ENCODE measurements at regions not wholly inside any gene's neighbourhood (a gene's known extent, or its start where the extent isn't known, plus 50 kb on each side); places are given as distances from the start of the nearest gene placed in this dataset.

DNA sequence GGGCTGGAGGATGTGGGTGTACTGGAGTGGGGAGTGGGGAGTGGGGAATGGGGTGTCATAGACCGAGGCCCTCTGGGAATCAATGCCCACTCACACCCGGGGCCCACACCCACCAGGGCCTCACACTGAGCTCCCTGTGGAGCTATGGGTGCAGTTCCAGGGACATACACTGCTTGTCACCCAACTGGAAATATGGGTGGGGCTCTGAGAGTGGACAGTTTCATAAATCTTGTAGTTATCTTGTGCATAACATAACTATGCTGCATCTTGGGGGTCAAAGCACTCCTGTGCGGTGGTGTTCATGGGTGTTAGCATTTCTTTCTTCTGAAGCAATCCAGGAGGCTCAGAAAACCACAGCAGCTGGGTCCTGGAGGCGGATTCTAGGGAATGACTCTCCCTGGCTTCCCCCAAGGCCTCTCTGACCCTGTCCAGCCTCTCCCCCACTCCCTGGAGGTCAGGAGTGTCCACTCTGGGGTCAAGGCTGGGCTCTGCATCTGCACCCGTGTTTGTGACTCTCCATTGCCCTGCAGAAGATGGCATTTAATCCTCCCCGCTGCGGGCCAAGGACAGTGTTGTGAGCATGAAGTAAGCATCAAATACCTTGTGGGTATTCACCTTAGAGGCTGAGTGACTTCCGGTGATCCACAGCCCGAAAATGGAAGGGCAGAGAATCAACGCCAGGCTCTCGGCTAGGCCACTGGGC is 172.5 kb downstream of the CTTN start:
- no peak for DNase-seq (ENCODE audit: low read depth)

DNA sequence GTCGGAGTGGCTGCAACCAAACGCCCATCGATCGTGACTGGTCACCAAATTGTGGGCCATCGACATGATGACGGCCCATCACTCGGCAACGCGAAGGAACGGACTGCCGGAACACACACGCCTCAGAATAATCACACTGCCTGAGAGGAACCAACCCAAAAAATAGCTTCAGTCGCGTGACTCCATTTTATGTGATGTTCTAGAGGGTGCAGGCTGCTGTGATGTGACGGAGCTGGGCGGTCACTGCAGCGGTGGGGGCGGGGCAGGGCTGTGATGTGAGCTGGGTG is 174.6 kb downstream of the CTTN start:
- DNase-seq (ENCODE audit: low read depth) = no peak

DNA sequence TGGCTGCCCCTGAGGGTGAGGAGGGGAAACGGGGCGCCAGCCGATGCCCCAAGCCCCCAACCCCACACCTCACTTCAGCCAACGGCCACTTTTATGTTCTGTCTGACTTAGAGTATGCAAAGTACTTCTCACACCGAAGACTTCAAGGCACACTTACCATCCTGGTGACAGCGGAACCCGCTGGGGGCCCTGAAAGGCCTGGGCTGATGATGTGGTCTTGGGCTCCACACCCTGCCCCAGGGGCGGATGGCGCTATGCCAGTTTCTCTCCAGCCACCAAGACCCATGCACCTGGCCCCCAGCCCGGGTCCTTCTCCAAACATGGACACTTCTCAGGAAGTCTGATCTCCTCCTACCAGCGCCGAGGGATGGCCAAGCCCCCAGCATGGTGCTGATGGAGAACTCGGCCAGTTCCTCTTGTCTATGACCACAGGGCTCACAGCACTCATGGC is 175.4 kb downstream of the CTTN start:
- no peak for DNase-seq (ENCODE audit: low read depth)

DNA sequence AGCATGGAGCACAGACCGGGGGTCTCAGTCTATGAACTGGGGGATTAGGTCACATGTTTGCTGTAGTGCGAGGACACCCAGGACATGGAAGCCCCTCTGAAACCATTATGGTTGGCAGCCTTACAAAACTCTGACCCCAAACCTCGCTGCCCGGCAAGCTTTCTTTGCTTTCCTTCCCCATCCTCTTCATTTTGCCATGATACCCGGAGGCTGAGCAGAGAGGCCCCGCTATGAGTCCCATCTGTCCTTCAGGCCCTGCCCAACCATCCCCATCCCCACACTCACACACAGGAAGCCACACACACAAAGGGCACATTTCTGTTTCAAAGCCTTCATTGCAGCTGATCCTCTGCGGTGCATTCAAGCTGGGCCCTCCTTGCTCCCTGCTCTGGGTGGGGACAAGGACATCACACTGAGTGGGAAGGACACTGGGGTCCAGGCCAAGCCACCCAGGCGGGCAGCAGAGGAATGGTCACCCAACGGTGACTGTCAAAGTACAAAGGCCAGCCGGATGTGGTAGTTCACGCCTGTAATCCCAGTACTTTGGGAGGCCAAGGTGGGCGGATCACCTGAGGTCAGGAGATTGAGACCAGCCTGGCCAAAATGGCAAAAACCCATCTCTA is 176.5 kb downstream of the CTTN start:
- DNase-seq (ENCODE audit: low read depth) = no peak

DNA sequence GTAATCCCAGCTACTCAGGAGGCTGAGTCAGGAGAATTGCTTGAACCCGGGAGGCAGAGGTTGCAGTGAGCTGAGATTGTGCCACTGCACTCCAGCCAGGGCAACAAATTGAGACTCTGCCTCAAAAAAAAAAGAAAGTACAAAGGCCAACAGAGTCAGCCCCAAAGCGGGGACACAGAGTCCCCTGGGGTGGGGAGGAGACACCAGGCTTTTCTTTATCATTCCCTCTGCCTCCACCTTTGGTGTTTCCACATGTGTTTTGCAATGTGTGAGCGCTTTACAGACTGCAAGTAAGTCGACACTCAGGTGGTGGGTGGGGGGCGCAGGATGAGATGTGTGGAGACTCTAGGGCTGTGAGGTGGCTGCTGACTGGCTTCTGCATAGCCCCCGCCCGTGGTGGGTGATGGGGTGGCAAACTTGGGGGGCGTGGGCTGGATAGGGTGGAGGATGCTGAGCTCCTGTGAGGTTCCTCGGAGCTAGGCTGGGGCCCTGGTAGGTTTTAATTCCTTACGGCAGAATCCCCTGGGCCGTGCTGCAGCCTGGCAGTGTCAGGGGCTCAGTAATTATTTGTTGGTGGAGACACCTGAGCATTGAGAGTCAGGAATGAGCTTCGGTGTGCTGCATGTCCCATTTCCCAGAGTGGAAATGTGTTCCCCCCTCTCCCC is 177.2 kb downstream of the CTTN start:
- DNase-seq (ENCODE audit: low read depth) = no peak

DNA sequence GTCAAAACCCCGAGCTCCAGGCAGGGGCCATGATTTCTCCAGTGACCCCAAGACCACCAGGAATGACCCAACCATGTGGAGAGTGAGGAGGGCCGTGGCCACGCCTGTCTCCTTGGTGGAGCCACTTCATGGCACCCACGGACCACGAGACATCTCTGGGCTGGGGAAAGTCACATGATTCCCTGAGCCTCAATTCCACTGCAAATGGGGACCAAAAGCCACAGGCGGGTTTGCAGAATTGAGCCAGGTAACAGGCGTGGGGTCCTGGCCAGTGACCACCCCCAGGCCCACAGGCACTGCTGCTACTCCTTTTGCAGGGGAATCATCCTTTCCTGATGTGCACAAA is 178.9 kb downstream of the CTTN start:
- no peak for DNase-seq (ENCODE audit: low read depth)

DNA sequence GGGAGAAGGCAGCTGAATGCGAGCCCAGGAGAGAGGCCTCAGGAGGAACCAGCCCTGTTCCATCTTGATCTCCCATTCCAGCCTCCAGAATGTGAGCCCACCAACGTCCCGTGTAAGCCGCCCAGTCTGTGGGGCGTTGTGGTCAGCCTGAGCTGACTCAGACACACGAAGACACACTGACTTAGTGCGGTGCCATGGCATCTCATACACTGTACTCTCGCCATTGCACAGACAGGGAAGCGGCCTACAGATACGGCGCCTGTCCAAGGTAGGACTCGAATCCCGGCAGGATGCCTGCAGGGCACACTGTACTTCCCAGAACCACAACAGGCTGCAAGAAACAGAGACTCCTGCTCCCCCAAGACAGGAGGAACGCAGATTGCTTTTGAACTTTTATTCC is 179.6 kb downstream of the CTTN start:
- DNase-seq (ENCODE audit: low read depth) = no peak

DNA sequence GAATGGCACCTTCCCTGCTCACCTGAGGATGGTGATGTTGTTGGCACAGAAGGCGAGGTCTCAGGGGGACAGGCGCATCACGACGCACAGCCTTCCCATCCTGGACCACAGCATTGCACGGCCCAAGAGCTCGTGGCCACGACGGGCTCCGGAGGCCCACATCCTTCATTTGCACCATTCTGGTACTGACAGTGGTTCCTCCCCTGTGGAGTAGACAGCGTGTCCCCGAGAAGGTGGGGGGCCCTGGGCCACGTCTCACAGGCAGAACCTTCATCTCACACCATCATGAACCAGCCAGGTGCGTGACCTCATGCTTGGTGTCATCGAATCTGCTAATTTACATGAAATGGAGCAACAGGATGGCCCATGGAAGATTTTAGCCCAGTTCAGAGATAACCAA is 180.0 kb downstream of the CTTN start:
- no peak for DNase-seq (ENCODE audit: low read depth)

DNA sequence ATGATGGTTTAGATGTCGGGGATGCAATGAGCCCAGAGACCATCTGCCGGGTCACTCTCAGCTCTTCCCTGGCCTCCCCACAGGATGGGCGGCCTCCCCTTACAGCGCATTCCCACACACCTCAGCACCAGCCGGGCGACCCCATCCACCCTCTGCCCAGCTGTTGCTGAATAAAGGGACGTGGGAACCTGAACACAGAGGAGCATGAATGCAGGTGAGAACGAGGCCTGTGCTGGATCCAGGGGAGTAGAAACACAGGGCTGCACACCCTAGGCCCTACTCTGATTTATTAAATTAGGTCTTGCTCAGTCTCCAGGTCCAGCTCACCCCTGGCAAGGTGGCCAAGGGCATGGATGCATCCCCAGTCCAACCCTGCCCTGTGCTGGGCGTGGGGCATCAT is 180.5 kb downstream of the CTTN start:
- DNase-seq (ENCODE audit: low read depth) = no peak

DNA sequence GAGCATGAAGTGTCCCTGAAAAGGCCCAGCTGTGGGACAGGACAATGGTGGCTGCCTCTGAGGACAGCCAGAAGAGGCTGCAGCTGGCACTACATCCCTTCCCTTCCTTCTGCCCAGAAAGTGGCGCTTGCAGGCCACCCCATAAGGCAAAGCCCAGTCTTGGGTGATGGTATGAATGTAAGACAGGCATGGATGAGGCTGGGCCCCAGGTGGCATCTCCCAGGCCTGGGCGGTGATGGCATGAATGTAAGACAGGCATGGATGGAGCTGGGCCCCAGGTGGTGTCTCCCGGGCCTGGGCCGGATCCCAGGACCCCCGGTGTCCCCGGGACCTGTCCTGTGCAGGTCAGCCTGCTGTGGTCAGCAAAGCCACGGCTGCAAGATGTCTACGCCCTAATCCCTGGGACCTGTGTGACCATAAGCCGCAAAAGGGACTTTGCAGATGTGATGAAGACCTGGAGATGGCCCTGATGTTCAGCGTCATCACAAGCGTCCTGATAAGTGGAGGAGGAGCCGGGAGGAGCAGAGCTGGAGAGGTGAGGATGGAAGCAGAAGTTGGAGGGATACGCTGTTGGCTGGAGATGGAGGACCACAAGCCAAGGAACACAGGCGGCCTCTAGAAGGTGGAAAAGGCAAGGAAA is 181.1 kb downstream of the CTTN start:
- DNase-seq (ENCODE audit: low read depth) = no peak

DNA sequence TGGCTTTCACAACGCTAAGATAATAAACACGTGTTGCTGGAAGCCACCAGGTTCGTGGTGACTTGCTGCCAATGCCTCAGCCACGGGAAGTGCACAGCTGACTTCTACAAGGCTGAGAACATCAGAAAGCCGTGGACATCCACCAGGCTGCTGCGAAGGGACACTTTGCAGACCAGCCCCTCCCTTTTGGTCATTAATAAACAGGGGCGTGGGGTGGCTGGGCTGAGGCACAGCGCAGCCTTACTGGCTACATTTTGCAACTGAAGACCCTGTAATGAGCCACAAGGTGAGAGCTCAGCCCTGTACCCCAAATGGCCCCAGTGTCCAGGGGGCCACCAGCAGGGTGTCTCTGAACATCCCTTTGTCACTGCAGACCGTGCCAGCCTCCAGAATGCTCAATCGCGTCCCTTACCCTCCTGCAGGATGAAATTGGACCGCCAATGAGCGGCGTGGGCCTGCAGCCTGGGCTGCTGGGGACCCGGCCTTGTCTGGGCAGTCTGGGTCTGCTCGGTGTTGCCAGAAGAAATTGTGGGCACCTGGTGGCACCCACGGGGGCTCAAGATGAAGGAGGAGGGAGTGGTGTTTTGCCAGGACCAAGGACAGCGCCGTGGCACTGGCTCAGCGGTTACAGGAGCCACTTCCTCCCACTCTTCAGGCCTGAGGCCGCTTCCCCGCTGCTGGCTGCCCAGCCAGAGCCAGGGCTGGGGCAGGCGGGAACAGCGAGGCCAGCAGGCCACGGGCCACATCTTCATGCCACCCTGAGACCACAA is 181.9 kb downstream of the CTTN start:
- DNase-seq (ENCODE audit: low read depth) = no peak

DNA sequence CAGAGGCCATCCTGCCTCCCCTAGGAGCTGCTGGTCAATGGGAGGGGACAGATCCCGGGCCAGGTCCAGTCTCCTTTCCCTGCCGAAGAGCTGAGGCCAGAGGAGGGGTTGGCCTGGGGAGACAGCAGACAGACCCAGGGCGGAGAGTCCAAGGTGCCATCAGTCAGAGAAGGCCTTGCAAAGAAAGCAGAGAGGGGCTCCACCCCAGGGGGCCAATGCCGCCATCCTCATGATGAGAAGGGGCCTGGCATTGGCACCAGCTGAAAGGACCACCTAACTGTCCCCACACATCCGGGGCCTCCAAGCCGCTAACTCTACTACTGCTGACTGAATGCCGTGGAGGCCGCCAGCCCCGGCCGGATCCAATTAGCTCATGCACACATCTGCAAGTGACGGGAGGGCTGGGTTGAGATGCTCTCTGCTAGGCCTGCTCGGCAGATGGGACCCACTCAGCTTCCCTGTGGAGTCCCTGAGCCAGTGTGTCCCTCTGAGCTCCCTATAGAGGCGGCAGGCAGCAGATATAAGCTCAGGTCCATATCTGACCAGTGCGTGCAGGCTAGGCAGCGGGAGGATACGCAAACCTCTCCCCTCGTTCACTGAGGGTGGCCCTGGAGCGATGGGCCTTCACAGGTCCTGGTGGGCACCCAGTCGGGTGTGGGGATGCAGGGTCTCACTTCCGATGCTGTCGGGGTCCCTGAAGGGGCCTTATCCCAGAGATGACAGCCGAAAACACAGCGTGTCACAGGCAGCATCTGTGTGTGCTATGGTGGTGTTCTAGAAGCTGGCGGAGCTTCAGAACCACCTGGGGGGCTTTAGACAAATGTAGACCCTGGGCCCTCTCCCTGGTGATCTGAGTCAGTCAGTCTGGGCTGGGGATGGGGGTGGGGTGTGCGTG is 183.9 kb downstream of the CTTN start:
- DNase-seq (ENCODE audit: low read depth) = no peak

DNA sequence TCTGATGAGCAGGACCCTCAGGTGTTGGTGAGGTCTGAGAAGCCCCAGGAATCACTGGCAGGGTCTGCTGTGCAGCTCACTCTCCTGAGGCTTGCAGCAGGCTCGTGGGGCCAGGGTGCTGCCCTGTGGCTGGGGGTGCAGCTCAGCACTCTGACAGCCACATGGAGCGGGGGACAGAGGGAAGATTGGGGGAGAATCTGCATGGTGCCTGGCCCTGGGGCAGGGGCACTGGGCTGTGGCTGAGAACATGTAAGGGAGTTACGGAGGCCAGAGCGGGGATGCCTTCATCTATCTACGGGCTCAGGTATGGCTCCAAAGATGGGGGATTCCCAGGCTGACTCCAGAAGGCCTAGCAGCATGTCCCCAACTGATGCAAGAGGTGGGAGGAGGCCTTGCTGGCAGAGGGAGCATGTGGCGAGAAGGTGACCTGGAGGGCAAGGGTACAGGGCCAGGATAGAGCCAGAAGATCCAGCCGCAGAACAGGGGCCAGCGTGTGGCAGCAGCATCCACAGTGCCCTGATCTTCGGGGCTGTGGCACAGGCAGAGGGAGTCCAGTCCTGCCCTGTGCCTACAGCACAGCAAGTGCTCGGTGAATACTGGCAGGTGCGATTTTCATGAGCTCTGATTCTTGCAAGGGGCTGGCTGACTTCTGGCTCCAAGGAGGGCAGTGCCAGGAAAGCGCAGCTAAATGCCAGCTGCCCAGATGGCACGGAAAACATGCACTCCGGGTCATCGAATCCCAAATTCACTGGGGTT is 184.7 kb downstream of the CTTN start:
- no peak for DNase-seq (ENCODE audit: low read depth)

DNA sequence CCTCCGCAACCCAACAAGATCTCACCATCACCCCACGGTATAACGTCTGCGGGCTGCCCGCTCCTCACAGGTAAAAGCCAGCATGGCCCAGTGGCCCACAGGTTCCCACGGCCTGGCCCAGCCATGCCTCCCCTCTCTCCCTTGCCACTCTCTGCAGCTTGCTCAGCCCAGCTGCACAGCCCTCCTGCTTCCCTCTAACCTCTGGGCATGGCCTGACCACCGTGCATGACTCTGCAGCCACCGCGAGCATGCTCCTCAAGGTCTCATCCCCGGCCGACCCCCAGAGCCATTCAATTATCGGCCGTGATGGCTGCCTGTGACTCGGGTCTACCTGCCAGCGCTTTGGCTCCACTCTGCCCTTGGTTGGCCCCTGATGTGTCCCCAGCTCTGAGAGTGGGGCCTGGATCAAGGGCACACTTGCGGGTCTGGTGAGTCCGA is 185.5 kb downstream of the CTTN start:
- no peak for DNase-seq (ENCODE audit: low read depth)

DNA sequence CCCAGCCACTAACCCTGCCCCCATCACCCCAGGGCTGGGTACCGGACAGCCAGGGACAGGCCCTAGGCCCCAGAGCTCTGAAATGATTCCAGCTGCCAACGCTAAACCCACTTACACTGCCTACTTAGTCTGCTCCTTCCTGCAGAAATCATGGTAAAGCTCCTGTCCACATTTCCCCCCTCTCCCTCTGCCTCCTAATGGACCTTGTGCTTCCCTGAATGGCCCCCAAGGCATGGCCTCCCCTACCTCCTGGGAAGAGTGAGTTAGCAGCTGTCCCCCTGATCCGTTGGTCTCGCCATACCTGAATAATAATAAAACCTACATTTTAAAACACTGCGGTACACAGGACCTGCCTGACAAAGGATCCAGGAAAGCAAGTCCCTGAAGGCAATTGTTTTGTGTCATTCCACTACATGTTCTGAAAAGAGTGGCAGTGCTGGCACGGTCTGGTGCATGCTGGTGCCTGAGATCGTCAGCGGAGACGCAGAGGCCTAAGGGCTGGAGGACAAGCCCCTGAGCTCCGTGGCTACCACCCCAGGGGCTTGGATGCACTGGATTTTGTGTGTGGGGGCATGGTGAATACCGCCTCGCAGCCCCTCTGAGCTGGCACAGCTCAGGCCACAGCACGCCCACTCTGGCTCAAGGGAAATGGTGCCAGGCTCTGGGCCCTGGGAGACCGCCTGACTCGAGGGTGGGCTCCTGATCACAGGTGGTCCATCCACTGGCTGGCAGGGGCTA is 186.3 kb downstream of the CTTN start:
- DNase-seq (ENCODE audit: low read depth) = no peak

DNA sequence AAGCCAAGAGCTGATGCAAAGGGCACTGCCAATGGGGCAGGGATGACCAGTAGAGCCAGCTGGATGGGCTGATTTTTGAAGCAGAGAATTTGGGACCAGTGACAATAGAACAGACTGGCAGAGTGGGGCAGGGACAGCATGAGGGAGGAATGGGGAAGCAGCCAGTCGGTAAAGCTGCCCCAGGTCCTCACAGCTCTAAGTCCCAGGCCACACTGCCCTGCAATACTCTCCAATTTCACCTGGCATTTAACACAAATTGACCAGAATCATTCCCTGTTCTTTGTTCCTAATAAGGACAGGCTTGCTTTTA is 186.9 kb downstream of the CTTN start:
- DNase-seq (ENCODE audit: low read depth) = no peak

DNA sequence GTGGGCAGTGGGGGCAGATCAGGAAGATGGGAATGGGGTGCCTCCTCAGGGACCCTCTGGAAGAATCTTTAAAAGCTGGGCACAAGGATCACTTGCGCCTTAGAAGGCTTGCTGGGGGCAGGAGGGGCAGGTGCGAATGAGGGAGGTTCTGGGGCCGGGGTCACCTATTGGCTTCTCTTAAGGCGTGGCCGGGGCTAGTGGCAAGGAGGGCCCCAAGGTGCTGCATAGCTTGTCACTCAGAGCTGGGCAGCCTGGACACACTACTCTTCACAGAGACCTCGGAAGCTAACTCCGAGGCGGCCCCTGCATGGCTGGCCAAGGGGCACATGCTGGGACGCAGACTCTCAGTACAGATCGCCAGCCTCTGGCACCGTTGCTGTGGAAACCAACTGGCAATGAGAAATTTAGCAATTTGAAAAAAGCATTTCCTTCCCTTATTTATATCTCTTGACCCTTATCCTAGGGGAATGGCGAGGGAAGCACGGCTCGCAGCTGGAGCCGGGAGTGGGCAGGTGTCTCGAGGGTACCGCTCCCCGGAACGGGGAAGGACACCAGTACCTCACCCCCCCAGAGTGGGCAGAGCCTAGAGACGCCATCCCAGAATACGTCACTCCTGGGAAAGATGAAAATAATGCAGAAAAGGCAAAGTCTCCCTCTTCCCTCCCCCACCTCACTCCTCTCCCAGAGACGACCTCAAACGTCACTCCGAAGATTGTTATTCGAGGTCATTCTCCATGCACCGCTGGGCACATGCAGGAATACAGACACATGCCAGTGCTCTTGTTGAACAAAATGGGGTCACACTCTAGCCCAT is 188.1 kb downstream of the CTTN start:
- no peak for DNase-seq (ENCODE audit: low read depth)

DNA sequence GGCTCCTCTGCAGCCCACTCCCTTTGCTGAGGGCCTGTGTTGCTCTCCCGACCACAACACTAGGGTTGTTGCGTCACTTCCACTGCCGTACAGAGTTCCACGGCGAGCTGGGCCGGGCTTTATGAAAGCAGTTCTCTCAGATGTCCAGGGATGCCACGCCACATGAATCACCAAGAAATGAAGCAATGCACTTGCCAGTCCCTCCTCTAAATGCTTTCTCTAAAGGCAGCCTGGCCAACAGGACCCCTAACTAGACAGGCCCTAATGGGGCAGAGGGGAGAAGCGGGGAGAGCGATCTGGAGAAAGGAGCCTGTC is 188.7 kb downstream of the CTTN start:
- DNase-seq (ENCODE audit: low read depth) = no peak

DNA sequence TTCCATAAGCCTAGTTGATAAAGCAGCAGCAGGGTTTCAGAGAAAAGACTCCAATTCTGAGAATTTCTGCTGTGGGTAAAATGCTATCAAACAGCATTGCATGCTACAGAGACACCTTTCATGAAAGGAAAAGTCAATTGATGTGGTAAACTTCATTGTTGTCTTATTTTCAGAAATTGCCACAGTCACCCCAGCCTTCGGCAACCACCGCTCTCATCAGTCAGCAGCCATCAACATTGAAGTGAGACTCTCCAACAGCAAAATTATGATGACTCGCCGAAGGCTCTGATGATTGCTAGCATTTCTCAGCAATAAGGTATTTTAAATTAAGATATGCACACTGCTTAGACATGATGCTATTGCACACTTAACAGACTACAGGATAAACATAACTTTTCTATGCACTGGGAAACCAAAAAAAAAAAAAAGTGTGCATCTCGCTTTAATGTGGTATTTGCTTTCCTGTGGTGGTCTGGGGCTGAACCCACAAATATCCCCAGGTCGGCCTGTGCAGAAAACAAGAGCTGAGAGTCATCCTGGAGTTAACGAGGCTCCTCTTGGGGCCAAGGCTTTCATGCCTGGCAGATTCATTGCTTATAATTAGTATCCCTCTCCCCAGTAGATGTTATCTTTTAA is 192.1 kb downstream of the CTTN start:
- no peak for DNase-seq (ENCODE audit: low read depth)
